Renal cortical epithelial cell (primary cell): ENCODE measurements at regions not wholly inside any gene's neighbourhood (a gene's known extent, or its start where the extent isn't known, plus 50 kb on each side); places are given as distances from the start of the nearest gene placed in this dataset.
"Not testable (repeated sequence)": the region's sequence is repeated elsewhere in the genome, so short reads cannot be mapped to it uniquely, and the experiment has no call there.

ENCODE experiments used
- DNase-seq: peaks from one replicate; pipeline ENCODE4 v3.0.0-alpha.2; 2011; ENCODE audit warnings: low read depth

DNA sequence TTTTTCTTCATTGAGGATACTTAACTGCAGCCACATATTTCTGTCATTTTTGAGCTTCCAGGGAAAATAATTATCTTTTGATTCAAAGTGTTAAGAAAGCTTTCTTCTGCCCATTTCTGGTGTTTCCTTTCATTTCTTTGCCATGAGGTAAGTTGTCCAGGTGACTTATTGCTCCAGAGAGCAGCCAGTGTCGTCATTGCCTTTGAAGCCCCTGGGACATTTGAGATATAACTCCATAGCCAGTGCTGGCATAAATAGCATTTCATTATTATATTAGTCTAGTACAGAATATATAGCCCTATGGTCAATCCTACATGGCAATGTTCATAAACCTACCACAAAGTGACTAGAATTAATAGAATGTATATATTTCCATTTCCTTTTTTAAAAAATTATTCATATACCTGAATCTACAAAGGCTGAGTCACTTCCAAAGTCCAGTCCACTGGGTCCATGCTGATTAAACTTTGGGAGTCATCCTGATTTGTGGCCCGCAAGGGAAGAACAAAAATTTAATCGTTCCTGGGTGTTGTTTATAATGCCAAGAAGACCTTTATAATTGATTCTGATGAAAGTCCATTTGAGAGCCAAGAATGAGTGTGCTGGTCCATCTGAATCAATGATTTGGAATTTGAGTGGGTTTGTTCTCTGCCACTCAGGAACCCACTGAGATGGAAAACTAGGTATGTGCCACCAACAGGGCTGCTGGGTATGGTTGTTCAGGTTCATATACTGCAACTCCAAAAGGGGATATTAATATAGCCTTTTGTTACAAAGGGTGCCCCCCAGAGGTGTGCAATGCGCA, 221.8 kb upstream of the PLXNA2 start:
- DNase-seq: peak; percentile 41

DNA sequence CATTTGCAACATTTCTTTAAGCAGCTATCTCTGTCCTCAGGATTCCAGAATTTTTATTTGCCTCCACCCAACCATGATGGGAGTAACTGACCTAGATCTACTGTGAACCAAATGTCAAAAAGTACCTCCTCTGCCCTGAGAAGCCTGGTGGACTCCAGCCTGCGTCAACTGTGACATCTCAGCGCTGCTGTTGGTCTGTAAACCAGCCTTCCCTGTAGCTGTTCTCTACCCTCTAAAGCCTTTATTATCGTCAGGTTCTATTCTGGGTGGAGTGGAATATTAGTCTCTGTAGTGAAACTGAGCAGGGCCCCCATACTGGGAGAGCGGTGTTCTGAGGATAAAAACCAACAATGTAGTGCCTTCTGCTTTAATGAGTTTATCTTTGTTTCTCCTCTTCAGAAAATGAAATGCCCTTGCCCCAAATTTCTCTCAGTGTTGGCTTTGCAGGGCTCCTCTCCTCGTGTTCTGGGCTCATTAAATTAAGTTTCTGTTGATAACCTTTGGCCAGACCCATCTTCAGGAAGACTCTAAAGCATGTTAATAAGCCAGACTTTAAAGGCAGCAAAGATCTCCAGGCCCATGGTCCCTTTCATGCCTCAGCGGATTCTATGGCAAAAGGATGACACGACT, 223.1 kb upstream of the PLXNA2 start:
- no peak for DNase-seq

DNA sequence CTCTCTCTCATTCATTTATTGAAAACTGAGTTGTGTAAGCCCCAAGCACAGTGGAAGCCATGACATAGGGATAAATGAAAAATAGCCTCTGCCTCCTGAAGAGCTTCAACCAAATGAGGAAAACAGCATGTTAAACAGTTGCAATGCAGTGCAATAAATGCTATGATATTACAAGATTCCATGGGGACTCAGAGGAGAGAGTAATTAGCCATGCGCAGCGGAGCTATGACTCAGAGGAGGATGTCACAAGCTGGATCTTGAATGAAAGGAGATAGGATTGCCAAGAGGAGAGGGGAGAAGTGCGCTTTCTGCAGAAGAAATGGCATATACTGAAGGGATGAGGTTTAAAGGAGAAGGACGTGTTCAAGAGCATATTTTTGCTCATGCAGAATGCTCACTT, 231.3 kb upstream of the PLXNA2 start:
- peak; percentile 66 for DNase-seq

DNA sequence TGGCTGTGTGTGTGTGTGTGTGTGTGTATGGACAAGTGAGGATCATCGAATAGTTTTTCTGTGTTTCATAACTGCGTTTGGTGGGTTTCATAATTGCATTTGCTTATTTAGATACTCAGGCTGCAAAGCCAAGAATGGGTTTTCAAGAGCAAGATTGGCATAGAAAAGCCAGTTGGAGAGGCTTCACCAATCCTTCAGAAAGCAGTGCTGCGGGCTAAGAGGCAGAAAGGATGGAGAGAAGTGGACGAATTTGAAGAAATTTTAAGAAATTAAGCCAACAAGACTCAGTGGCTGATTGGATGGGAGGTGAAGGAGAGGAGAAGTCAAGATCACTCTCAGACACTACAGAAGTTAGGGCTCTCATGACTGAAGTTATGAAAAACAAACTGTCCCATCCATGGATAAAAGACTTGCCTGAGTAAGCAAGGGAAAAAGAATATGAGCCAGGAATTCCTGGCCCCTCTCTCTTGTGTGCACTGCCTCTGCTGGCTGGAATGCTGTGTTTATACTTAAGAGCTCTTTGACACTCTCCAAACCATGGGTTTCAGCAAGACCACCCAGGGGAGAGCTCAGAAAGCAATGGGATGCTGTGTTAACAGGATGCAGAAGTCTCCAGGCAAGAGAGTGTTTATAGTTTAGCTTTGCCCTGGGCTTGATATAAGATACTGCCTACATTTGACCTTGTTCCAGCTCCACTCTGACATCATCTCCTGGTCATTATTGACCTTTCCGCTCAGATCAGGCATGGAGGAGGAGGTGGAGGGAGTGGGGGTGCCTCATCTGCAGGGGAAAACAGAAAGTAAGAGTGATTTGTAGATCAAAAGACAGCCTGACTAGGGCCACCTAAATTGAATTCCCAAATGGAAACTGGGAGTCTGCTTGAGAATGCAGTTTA, 232.0 kb upstream of the PLXNA2 start:
- DNase-seq: peak; percentile 19

GRCh38 chr1:208476846-208477170, 232.6 kb upstream of the PLXNA2 start:
- DNase-seq: no peak

GRCh38 chr1:208479435-208479834, 235.3 kb upstream of the PLXNA2 start:
- DNase-seq: no peak

GRCh38 chr1:208485512-208485911, 241.3 kb upstream of the PLXNA2 start:
- DNase-seq: no peak

DNA sequence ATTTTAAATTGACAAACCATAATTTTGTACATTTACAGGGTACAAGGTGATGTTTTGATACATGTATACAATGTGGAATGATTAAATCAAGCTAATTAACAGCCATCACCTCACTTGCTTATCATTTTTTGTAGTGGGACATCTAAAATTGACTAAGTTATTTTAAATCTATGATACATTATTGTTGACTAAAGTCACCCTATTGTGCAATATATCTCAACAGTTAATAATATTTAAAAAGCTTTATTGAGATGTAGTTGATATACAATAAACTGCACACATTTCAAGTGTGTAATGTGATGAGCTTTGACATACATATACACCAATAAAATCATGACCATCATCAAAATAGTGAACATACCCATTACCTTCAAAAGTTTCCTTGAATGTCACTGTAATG, 242.5 kb upstream of the PLXNA2 start:
- no peak for DNase-seq

GRCh38 chr1:208488432-208488831, 244.2 kb upstream of the PLXNA2 start:
- not testable (repeated sequence) for DNase-seq

GRCh38 chr1:208496467-208497371, 252.5 kb upstream of the PLXNA2 start:
- DNase-seq: no peak

GRCh38 chr1:208497866-208498541, 253.8 kb upstream of the PLXNA2 start:
- no peak for DNase-seq

DNA sequence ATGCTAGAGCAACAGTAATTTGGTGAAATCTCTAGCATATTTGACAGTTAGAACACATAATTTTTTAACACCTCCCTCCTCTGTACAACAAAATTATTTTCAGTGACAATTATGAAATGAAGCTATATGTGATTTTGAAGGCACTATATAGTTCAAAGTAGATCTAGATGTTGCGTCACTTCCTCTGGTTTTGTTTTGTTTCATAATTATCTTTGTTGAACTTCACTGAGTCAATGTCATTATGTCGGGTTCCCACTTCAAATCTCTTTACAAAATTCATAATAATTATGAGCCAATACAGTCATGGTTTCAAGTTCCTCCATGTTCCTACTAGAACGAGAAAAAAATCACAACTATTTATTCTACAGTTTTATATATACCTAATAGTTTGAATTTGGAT, 254.8 kb upstream of the PLXNA2 start:
- no peak for DNase-seq

- DNase-seq: no peak
These were observed 255.4 kb upstream of the PLXNA2 start for GRCh38 chr1:208499601-208500000.

DNA sequence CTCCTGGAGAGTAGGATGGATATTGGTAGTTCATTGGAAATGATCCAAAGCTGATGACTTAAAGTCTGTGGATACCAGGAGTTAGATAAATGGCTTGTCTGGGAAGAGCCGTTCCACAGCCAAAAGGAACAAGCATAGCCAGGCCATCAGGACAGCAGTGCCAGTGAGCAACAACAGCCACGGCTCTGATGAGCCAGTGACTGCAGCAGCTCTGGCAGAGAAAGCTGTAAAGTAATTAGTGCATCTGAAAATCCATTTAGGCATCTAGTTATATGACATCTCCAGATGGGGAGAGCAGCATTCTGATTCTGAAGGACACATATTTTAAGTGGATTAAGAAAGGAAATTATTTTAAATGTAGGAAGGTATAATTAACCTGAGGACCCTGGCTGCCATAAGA, 256.2 kb upstream of the PLXNA2 start:
- no peak for DNase-seq

DNA sequence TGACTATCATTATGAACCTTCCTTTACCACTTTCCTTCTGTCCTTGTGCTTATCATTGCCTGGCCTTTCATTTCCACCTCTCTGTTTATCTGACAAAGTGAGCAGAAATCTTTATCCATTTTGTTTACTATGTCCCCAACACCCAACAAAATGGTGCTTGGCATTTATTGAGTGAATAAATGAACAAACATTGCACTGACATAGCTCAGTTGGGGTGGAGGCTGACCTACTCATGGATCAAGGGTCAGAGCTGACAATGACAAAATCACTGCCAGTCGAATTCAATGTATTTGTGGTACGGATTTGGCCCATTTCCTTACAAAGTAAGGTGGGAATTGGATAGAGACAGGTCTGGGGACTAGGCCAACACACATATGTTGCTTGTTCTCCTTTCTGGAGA, 257.4 kb upstream of the PLXNA2 start:
- no peak for DNase-seq

DNA sequence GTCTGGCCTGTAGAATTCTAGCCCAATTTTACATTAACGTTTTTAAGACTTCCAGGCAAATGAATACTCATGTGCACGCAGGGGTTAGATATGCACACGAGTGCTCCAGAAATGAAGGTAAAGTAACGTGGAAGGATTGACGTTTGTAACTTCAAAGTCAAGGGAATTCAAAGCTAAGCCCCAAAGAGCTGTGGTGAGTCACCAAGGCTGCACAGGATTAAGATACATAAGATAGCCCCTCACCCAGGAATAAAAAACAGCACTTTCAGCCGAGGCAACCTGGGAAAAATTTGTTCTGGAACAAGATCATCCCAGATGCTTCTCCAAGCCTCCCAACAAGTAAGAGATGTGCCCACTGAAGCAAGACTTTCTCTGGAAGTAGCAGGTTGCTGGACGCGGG, 259.6 kb upstream of the PLXNA2 start:
- DNase-seq: no peak

DNA sequence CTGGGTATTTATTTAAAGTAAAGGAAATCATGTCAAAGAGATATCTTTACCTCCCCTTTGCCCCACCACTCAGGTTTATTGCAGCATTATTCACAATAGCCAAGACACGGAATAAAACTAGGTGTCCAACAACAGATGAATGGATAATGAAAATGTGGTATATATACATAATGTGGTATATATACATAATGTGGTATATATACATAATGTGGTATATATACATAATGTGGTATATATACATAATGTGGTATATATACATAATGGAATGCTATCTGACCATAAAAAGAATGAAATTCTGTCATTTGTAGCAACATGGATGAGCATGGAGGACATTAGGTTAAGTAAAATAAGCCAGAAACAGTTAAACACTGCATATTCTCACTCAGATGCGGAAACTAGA, 262.6 kb upstream of the PLXNA2 start:
- no peak for DNase-seq

DNA sequence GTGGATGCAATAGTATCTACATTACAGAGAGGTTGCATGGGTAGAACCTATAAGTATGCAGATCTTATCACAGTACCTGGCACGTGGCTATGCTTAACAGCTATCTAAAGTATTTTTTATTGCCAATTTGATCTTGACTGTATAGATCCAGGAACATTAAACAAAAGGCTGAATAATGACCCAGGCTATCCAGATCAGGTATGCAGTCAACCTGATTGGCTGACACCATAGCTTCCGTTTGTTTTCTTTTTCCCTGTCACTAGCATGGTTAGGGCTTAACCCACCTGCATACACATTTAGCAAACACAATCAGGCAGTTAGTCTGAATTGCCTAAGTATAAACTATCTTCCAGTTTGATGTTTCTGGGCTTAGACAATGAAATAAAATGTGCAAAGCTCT, 264.9 kb upstream of the PLXNA2 start:
- no peak for DNase-seq

DNA sequence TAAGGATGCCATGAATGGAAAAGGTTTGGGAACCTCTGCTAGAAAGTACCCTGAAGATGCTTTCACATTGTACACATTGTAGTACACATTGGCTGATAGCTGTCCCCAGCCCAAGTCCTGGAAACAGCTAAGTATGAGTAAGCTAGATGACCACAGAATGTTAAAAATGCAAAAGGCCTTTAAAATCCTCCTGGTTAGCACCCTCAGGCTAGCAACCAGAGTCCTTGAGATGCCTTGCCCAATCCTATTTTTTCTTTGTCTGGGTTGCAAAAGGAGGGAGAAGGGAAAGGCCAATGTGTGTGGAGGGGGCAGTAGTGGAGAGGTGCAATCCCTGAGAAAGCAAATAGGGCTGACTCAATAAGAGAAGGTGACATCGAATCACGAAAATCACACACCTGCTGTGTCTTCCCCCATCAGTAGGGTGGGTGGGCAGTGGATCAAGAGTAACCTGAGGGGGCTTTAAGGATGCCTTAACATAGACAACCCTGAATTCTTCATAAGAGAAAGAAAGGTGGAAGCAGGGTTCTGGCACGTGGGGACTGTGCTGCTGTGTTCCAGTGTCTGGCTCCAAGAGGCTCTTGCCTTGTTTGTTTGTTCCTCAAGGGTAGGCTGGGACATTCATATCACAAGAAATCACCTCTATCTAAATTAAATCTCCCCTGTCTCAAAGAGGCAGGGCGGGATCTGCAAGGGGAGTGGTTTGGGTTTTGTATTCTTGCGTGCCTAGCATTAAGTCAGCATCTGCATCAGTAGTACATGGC, 266.2 kb upstream of the PLXNA2 start:
- peak; percentile 90 for DNase-seq

- DNase-seq: no peak
These were observed 267.2 kb upstream of the PLXNA2 start for GRCh38 chr1:208511242-208511860.
